Kidney (tissue), 13 donors: ENCODE measurements at regions not wholly inside any gene's neighbourhood (a gene's known extent, or its start where the extent isn't known, plus 50 kb on each side); places are given as distances from the start of the nearest gene placed in this dataset.

Experiments
- DNase-seq, 5 donors: peaks; one replicate each; pipeline ENCODE4 v3.0.0-alpha.2; 2013 to 2020
- FAIRE-seq: peaks from 2 replicates; lab custom pipeline; 2012; peaks lifted over from hg19 to GRCh38; lab: Jason Lieb, UNC
- H3K27ac ChIP-seq, 2 donors: one replicate each; pipeline ENCODE4 v1.7.0; 2013; ENCODE audit warnings: low read depth in 2 of 2, low read length in 2 of 2, inconsistent platforms in 1 of 2
- H3K27me3 ChIP-seq: one replicate; pipeline ENCODE4 v1.7.1; 2013; ENCODE audit warnings: low read length, inconsistent platforms; ENCODE audit not compliant: control insufficient read depth, insufficient read depth
- H3K36me3 ChIP-seq, 3 donors: one replicate each; pipeline versions ENCODE4 v1.7.0 to v1.7.1; 2013; ENCODE audit warnings: low read length in 3 of 3, control low read depth in 1 of 3, inconsistent platforms in 1 of 3; ENCODE audit not compliant: insufficient read depth in 3 of 3, control insufficient read depth in 2 of 3
- H3K4me1 ChIP-seq, 3 donors: one replicate each; pipeline versions ENCODE4 v1.7.0 to v1.7.1; 2013; ENCODE audit warnings: low read length in 3 of 3, inconsistent platforms in 1 of 3, low read depth in 1 of 3; ENCODE audit not compliant: control insufficient read depth in 2 of 3, insufficient read depth in 2 of 3
- H3K4me3 ChIP-seq, 3 donors: one replicate each; pipeline versions ENCODE4 v1.7.0 to v1.8.1; 2013; ENCODE audit warnings: low read length in 3 of 3, control low read depth in 1 of 3, inconsistent platforms in 1 of 3
- H3K9ac ChIP-seq, 3 donors: one replicate each; pipeline versions ENCODE4 v1.7.0 to v1.7.1; 2013; ENCODE audit warnings: low read length in 3 of 3, control low read depth in 1 of 3, inconsistent platforms in 1 of 3
- H3K9me3 ChIP-seq, 3 donors: one replicate each; pipeline versions ENCODE4 v1.7.0 to v1.7.1; 2013; ENCODE audit warnings: low read length in 3 of 3, control low read depth in 1 of 3, inconsistent platforms in 1 of 3; ENCODE audit not compliant: control insufficient read depth in 2 of 3, insufficient read depth in 1 of 3
- intact Hi-C: fragments of 100-400 bp; cut with DNase I; formaldehyde crosslinking; loops from one replicate; pipeline ENCODE4 v1.11.1; 2022
- TF ChIP-seq, protein P1 (sequence below): IDR thresholded peaks from 3 replicates; pipeline ENCODE4 v1.5.1; 2012; ENCODE audit warnings: mild to moderate bottlenecking, moderate library complexity, borderline replicate concordance; ENCODE audit not compliant: insufficient read depth; ENCODE audit errors: extremely low read depth
- donor health status: control.
- donor health status: control.
- donor health status: control.
- donor health status: control.
- donor health status: control.
- donor health status: DM: yes; HTN: yes; CAD: no.
- donor health status: Normal renal cell carcinoma (clear cell type).

DNA sequence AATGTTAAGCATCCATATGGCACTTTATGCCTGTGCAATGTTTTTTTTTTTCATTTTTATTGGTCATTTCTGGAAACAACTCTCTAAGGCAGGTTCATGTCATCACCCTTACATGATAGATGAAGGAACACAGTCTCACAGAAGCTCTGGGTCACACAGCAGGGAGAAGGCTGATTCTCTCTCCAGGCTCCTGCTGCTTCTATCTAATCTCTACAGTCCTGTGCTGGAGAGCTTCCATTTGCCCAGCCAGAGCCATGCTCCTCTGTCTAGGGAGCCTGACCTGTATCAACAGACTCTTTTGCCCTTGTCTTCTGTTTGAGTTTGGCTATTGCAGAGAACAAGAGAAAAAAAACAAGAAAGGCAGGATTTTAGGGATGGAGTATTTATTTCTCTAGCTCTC, 584.8 kb downstream of the MBD2 start:
- no peaks in the 10 kb centered on the region for H3K27me3 ChIP-seq
- H3K4me1 ChIP-seq = no peaks in the 10 kb centered on the region
- DNase-seq (no peak), FAIRE-seq (no peak)
- H3K36me3 ChIP-seq = no peaks in the 10 kb centered on the region
- no peak overlapping the region for H3K9ac ChIP-seq
- H3K9me3 ChIP-seq = no peaks in the 10 kb centered on the region
- H3K27ac ChIP-seq = no peak overlapping the region
- intact Hi-C loops = no loop called here
- TF ChIP-seq, protein P1, sequence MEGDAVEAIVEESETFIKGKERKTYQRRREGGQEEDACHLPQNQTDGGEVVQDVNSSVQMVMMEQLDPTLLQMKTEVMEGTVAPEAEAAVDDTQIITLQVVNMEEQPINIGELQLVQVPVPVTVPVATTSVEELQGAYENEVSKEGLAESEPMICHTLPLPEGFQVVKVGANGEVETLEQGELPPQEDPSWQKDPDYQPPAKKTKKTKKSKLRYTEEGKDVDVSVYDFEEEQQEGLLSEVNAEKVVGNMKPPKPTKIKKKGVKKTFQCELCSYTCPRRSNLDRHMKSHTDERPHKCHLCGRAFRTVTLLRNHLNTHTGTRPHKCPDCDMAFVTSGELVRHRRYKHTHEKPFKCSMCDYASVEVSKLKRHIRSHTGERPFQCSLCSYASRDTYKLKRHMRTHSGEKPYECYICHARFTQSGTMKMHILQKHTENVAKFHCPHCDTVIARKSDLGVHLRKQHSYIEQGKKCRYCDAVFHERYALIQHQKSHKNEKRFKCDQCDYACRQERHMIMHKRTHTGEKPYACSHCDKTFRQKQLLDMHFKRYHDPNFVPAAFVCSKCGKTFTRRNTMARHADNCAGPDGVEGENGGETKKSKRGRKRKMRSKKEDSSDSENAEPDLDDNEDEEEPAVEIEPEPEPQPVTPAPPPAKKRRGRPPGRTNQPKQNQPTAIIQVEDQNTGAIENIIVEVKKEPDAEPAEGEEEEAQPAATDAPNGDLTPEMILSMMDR = no peak
- H3K4me3 ChIP-seq = no peak overlapping the region

GRCh38 chr18:53629337-53629736, 595.1 kb downstream of the MBD2 start:
- Histone ChIP-seq H3K9me3 (no peaks in the 10 kb centered on the region), H3K4me1 (no peaks in the 10 kb centered on the region), H3K36me3 (no peaks in the 10 kb centered on the region), H3K27ac (no peak overlapping the region), H3K4me3 (no peak overlapping the region), H3K27me3 (no peaks in the 10 kb centered on the region), H3K9ac (no peak overlapping the region)
- TF ChIP-seq, protein P1 = no peak
- no peak for DNase-seq
- FAIRE-seq = no peak
- intact Hi-C loops = no loop called here

DNA sequence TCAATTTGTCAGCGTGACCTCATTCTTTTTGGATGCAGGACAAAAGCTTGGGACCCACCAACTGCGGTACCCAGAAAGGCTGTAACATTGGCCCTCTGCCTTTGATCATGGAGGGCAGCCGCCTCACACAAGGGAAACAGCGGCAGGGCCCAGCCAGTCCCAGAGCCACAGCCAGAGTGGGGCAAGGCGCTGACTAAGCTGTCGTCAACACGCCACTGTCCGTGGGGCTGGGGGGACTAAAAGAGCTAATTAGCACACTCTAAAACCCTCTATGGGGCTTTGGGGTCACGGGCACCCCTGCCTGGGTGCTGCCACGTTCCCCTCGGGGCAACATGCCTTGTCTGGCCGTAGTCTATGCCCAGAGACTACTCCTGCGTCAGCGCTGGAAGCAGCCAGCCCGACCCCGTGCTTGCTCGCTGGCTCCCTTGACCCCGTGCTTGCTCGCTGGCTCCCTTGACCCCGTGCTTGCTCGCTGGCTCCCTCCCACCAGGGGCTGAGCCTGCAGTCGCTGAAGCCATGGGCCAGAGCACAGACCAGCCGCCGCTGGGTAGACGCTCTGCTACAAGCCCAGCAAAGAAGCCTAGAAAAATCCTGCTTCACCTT, 598.4 kb downstream of the MBD2 start:
- TF ChIP-seq, protein P1 = no peak
- Histone ChIP-seq H3K9me3 (no peaks in the 10 kb centered on the region), H3K4me1 (no peaks in the 10 kb centered on the region), H3K27ac (no peak overlapping the region), H3K27me3 (no peaks in the 10 kb centered on the region), H3K36me3 (no peaks in the 10 kb centered on the region), H3K9ac (no peak overlapping the region), H3K4me3 (no peak overlapping the region)
- intact Hi-C loops = no loop called here
- FAIRE-seq = no peak
- DNase-seq = peak in 1 of 5 donors; percentile 60

- TF ChIP-seq, protein P1 = no peak
- intact Hi-C loops = no loop called here
- no peak overlapping the region for H3K27ac ChIP-seq
Observed at GRCh38 chr18:53610957-53611356, 613.5 kb downstream of the MBD2 start.

More at GRCh38 chr18:53610957-53611356, 613.5 kb downstream of the MBD2 start:
- no peaks in the 10 kb centered on the region for H3K27me3 ChIP-seq
- H3K4me3 ChIP-seq = no peak overlapping the region
- FAIRE-seq (no peak), DNase-seq (no peak)
- no peaks in the 10 kb centered on the region for H3K36me3 ChIP-seq
- H3K9me3 ChIP-seq = no peaks in the 10 kb centered on the region
- no peaks in the 10 kb centered on the region for H3K4me1 ChIP-seq
- no peak overlapping the region for H3K9ac ChIP-seq
